PC-9 (cell line): ENCODE measurements at regions not wholly inside any gene's neighbourhood (a gene's known extent, or its start where the extent isn't known, plus 50 kb on each side); places are given as distances from the start of the nearest gene placed in this dataset.

Experiments used
- EZH2 ChIP-seq: fragments of 200-600 bp; sonication (generic); IDR thresholded peaks from 2 replicates; pipeline ENCODE4 v1.8.0; 2017; ENCODE audit warnings: antibody characterized with exemption, low read depth
- TF ChIP-seq, protein P1 (sequence below): fragments of 200-600 bp; sonication (generic); conservative IDR thresholded peaks from 2 replicates; pipeline ENCODE4 v1.6.1; 2017; ENCODE audit warnings: mixed run types, antibody characterized with exemption, mild to moderate bottlenecking, moderate library complexity

DNA sequence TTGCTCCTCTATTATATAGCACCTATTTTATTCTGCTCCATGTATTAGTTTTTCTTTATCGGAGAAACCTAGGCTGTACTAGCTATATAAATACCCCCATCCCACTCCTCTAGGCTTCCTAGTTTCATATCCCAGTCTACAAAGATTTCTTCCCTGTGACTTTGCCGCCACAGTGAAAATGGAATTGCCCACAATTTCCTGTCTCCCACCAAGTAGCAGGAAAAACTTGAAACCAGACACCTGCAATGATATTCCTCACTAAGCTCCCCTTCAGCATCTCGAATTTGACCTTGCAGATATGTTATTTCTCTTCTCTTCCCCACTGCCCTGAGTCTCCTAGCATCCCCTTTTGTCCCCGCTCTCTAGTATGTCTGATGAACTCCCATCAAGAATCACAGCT, 685.8 kb upstream of the CCDC54 start:
- TF ChIP-seq, protein P1, sequence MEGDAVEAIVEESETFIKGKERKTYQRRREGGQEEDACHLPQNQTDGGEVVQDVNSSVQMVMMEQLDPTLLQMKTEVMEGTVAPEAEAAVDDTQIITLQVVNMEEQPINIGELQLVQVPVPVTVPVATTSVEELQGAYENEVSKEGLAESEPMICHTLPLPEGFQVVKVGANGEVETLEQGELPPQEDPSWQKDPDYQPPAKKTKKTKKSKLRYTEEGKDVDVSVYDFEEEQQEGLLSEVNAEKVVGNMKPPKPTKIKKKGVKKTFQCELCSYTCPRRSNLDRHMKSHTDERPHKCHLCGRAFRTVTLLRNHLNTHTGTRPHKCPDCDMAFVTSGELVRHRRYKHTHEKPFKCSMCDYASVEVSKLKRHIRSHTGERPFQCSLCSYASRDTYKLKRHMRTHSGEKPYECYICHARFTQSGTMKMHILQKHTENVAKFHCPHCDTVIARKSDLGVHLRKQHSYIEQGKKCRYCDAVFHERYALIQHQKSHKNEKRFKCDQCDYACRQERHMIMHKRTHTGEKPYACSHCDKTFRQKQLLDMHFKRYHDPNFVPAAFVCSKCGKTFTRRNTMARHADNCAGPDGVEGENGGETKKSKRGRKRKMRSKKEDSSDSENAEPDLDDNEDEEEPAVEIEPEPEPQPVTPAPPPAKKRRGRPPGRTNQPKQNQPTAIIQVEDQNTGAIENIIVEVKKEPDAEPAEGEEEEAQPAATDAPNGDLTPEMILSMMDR: no peak
- TF ChIP-seq EZH2: no peak
